H1 (cell line): ENCODE measurements at regions not wholly inside any gene's neighbourhood (a gene's known extent, or its start where the extent isn't known, plus 50 kb on each side); places are given as distances from the start of the nearest gene placed in this dataset.

Experiments
- CTCF ChIA-PET: fragments of 300-600 bp; sonication (Branson Sonifier 250); formaldehyde crosslinking; loops from one replicate; lab custom pipeline; 2021; ENCODE audit not compliant: partially characterized antibody; lab: Charles Lee
- POLR2A ChIA-PET: fragments of 300-600 bp; sonication (Branson Sonifier 250); formaldehyde crosslinking; loops from one replicate; lab custom pipeline; 2021; ENCODE audit warnings: inconsistent platforms; ENCODE audit not compliant: partially characterized antibody; lab: Charles Lee
- DNase-seq, 2 experiments: peaks; one replicate each; pipeline versions ENCODE4 v3.0.0 to v3.0.0-alpha.2; 2010 to 2022; ENCODE audit warnings: low spot score in 2 of 2, low read depth in 1 of 2, mixed read lengths in 1 of 2
- FAIRE-seq: peaks from 2 replicates; lab custom pipeline; 2011; peaks lifted over from hg19 to GRCh38; lab: Jason Lieb, UNC
- H2AFZ ChIP-seq: 2 replicates; pipeline ENCODE4 v1.8.1; 2012; ENCODE audit warnings: low read length, inconsistent platforms
- H2AK5ac ChIP-seq: 2 replicates; pipeline ENCODE4 v1.6.1; 2013; ENCODE audit warnings: low read depth, low read length
- H2BK120ac ChIP-seq: replicated peaks from 2 replicates; pipeline ENCODE3; 2013; ENCODE audit warnings: low read depth, low read length, inconsistent platforms
- H2BK12ac ChIP-seq: 2 replicates; pipeline ENCODE4 v1.6.1; 2013; ENCODE audit warnings: low read depth, low read length
- H2BK15ac ChIP-seq: 2 replicates; pipeline ENCODE4 v1.6.1; 2013; ENCODE audit warnings: low read length
- H2BK20ac ChIP-seq: 2 replicates; pipeline ENCODE4 v1.6.1; 2013; ENCODE audit warnings: low read length
- H2BK5ac ChIP-seq: 2 replicates; pipeline ENCODE4 v1.6.1; 2013; ENCODE audit warnings: low read depth, low read length
- H3K14ac ChIP-seq: 2 replicates; pipeline ENCODE4 v1.6.1; 2013; ENCODE audit warnings: inconsistent platforms; ENCODE audit not compliant: insufficient read length
- H3K18ac ChIP-seq: 2 replicates; pipeline ENCODE4 v1.6.1; 2013; ENCODE audit warnings: low read length; ENCODE audit errors: extremely low read depth
- H3K23ac ChIP-seq: 2 replicates; pipeline ENCODE4 v1.6.1; 2013; ENCODE audit warnings: inconsistent platforms; ENCODE audit not compliant: insufficient read length
- H3K23me2 ChIP-seq: 2 replicates; pipeline ENCODE4 v1.6.1; 2013; ENCODE audit warnings: low read depth, low read length
- H3K27ac ChIP-seq: 2 replicates; pipeline ENCODE4 v1.6.1; 2011; ENCODE audit warnings: low read depth, low read length, inconsistent platforms
- H3K27me3 ChIP-seq, 4 experiments: replicated peaks in 1 of 4; 1 replicate in 1 of 4; 2 replicates in 3 of 4; pipeline versions ENCODE4 v1.6.1 to v1.8.1; 2011 to 2013; ENCODE audit warnings: low read length in 3 of 4, mild to moderate bottlenecking in 3 of 4, inconsistent platforms in 2 of 4, mixed read lengths in 2 of 4, moderate library complexity in 1 of 4; ENCODE audit not compliant: control insufficient read depth in 3 of 4, insufficient read depth in 3 of 4; ENCODE audit errors: extremely low read depth in 1 of 4
- H3K36me3 ChIP-seq, 4 experiments: 2 replicates each; pipeline versions ENCODE4 v1.6.1 to v1.8.1; 2011 to 2013; ENCODE audit warnings: mild to moderate bottlenecking in 4 of 4, low read length in 3 of 4, moderate library complexity in 2 of 4, control low read depth in 1 of 4, inconsistent platforms in 1 of 4; ENCODE audit not compliant: insufficient read depth in 4 of 4, control insufficient read depth in 2 of 4
- H3K4ac ChIP-seq: replicated peaks from 2 replicates; pipeline ENCODE3; 2013; ENCODE audit warnings: low read length, low read depth, mixed read lengths, inconsistent platforms; ENCODE audit not compliant: insufficient read length
- H3K4me1 ChIP-seq, 4 experiments: replicated peaks in 1 of 4; 1 replicate in 1 of 4; 2 replicates in 3 of 4; pipeline versions ENCODE4 v1.6.1 to v1.8.1; 2011 to 2013; ENCODE audit warnings: low read length in 3 of 4, inconsistent platforms in 2 of 4, mixed read lengths in 1 of 4; ENCODE audit not compliant: insufficient read depth in 4 of 4, control insufficient read depth in 3 of 4
- H3K4me2 ChIP-seq, 2 experiments: 2 replicates each; pipeline versions ENCODE4 v1.6.1 to v1.8.1; 2011 to 2013; ENCODE audit warnings: low read depth in 2 of 2, low read length in 2 of 2, control low read depth in 1 of 2, inconsistent platforms in 1 of 2, mild to moderate bottlenecking in 1 of 2; ENCODE audit not compliant: insufficient read depth in 1 of 2
- H3K4me3 ChIP-seq, 4 experiments: fragments of 200-600, 300-600 bp in 1 of 4; sonication (generic), shearing (Covaris generic), sonication (Bioruptor Twin) in 1 of 4; 2 replicates each; pipeline versions ENCODE4 v1.5.1 to v1.8.1; 2011 to 2016; ENCODE audit warnings: low read length in 4 of 4, low read depth in 3 of 4, control low read depth in 2 of 4, inconsistent platforms in 2 of 4, mild to moderate bottlenecking in 2 of 4, mixed read lengths in 1 of 4, moderate library complexity in 1 of 4; ENCODE audit not compliant: insufficient read depth in 2 of 4; ENCODE audit errors: extremely low read depth in 1 of 4
- H3K56ac ChIP-seq: replicated peaks from 2 replicates; pipeline ENCODE3; 2013; ENCODE audit warnings: low read depth, mild to moderate bottlenecking, mixed read lengths, low read length, inconsistent platforms; ENCODE audit not compliant: insufficient read length
- H3K79me1 ChIP-seq: 2 replicates; pipeline ENCODE4 v1.6.1; 2013; ENCODE audit warnings: low read depth, low read length, control low read depth
- H3K79me2 ChIP-seq, 2 experiments: 2 replicates each; pipeline versions ENCODE4 v1.6.1 to v1.8.1; 2012 to 2013; ENCODE audit warnings: low read length in 2 of 2, mild to moderate bottlenecking in 2 of 2, inconsistent platforms in 1 of 2; ENCODE audit not compliant: insufficient read depth in 2 of 2, control insufficient read depth in 1 of 2
- H3K9ac ChIP-seq, 4 experiments: replicated peaks in 1 of 4; 1 replicate in 1 of 4; 2 replicates in 3 of 4; pipeline versions ENCODE4 v1.6.1 to v1.8.1; 2011 to 2013; ENCODE audit warnings: low read depth in 3 of 4, low read length in 3 of 4, control low read depth in 2 of 4, mild to moderate bottlenecking in 2 of 4, moderate library complexity in 2 of 4, inconsistent platforms in 1 of 4; ENCODE audit errors: extremely low read depth in 1 of 4
- H3K9me3 ChIP-seq, 2 experiments: 2 replicates each; pipeline versions ENCODE4 v1.6.1 to v1.8.1; 2012 to 2013; ENCODE audit warnings: mild to moderate bottlenecking in 2 of 2, moderate library complexity in 2 of 2, control low read depth in 1 of 2, inconsistent platforms in 1 of 2, low read depth in 1 of 2, low read length in 1 of 2, mixed read lengths in 1 of 2; ENCODE audit not compliant: insufficient read depth in 2 of 2
- H4K20me1 ChIP-seq, 2 experiments: replicated peaks in 1 of 2; 2 replicates each; pipeline versions ENCODE3 to v1.8.1; 2011 to 2013; ENCODE audit warnings: inconsistent platforms in 2 of 2, low read length in 2 of 2, mild to moderate bottlenecking in 1 of 2; ENCODE audit not compliant: insufficient read depth in 2 of 2, control insufficient read depth in 1 of 2
- H4K5ac ChIP-seq: 2 replicates; pipeline ENCODE4 v1.6.1; 2013; ENCODE audit warnings: low read length, low read depth, mixed read lengths, inconsistent platforms; ENCODE audit not compliant: insufficient read length
- H4K8ac ChIP-seq: 2 replicates; pipeline ENCODE4 v1.8.0; 2013; ENCODE audit warnings: mild to moderate bottlenecking, moderate library complexity, low read length, inconsistent platforms; ENCODE audit not compliant: insufficient read depth; ENCODE audit errors: extremely low read depth
- H4K91ac ChIP-seq: replicated peaks from 2 replicates; pipeline ENCODE3; 2013; ENCODE audit warnings: low read length, mixed read lengths, inconsistent platforms; ENCODE audit not compliant: insufficient read length
- ASH2L ChIP-seq: fragments of 200-600, 300-600 bp; sonication (generic); IDR thresholded peaks from one replicate; pipeline ENCODE4 v1.7.1; 2017; ENCODE audit warnings: low read length
- BACH1 ChIP-seq: IDR thresholded peaks from 2 replicates; pipeline ENCODE4 v1.6.1; 2012; ENCODE audit warnings: low read length, improper control_type of control experiment
- EZH2 ChIP-seq: fragments of 200-600 bp; sonication (generic); IDR thresholded peaks from 2 replicates; pipeline ENCODE4 v1.7.1; 2012; ENCODE audit warnings: low read depth, mild to moderate bottlenecking, moderate library complexity, low read length, inconsistent platforms; ENCODE audit not compliant: severe bottlenecking
- GTF2F1 ChIP-seq: IDR thresholded peaks from 2 replicates; pipeline ENCODE4 v1.6.1; 2012; ENCODE audit warnings: low read depth, low read length, improper control_type of control experiment, borderline replicate concordance
- NRF1 ChIP-seq: IDR thresholded peaks from 2 replicates; pipeline ENCODE4 v1.6.1; 2011; ENCODE audit warnings: mild to moderate bottlenecking, low read depth, low read length, improper control_type of control experiment
- POLR2AphosphoS5 ChIP-seq: IDR thresholded peaks from 2 replicates; pipeline ENCODE4 v1.6.1; 2011; ENCODE audit warnings: low read depth, low read length
- RNF2 ChIP-seq: fragments of 200-900, 300-1000 bp; sonication (generic); IDR thresholded peaks from 2 replicates; pipeline ENCODE4 v1.7.1; 2016; ENCODE audit warnings: borderline replicate concordance, low read depth, mild to moderate bottlenecking, antibody characterized with exemption, low read length; ENCODE audit not compliant: poor library complexity, severe bottlenecking; ENCODE audit errors: missing control alignments
- RXRA ChIP-seq: IDR thresholded peaks from 2 replicates; pipeline ENCODE4 v1.6.1; 2011; ENCODE audit warnings: low read depth, mild to moderate bottlenecking, low read length, moderate library complexity; ENCODE audit not compliant: insufficient read depth
- SIX5 ChIP-seq: IDR thresholded peaks from 2 replicates; pipeline ENCODE4 v1.6.1; 2011; ENCODE audit warnings: mild to moderate bottlenecking, low read depth, low read length
- SP4 ChIP-seq: IDR thresholded peaks from 2 replicates; pipeline ENCODE4 v1.6.1; 2012; ENCODE audit warnings: low read length, inconsistent platforms
- TAF1 ChIP-seq: IDR thresholded peaks from 2 replicates; pipeline ENCODE4 v1.6.1; 2011; ENCODE audit warnings: mild to moderate bottlenecking, low read depth, low read length
- WGBS, 2 experiments: shearing (Covaris generic) in 1 of 2; methylation state at CpG; one replicate each; pipeline versions ENCODE4 v1.1.6 to v1.1.7; 2013 to 2015; ENCODE audit warnings: low lambda C conversion rate in 2 of 2, mixed read lengths in 2 of 2, inconsistent platforms in 1 of 2, low coverage in 1 of 2, missing lambda C conversion rate in 1 of 2; ENCODE audit not compliant: insufficient replicate concordance in 2 of 2, insufficient coverage in 1 of 2, insufficient read length in 1 of 2; ENCODE audit errors: extremely low coverage in 1 of 2, missing lambda C conversion rate in 1 of 2; 5-methylcytosine and 5-hydroxymethylcytosine counted together

- Histone ChIP-seq H3K4ac (no peak overlapping the region), H2AK5ac (no peak overlapping the region), H3K9me3 (no peaks in the 10 kb centered on the region), H3K9ac (no peak overlapping the region), H4K8ac (no peak overlapping the region), H3K23me2 (no peaks in the 10 kb centered on the region), H3K23ac (no peak overlapping the region), H4K20me1 (no peaks in the 10 kb centered on the region), H2BK20ac (no peak overlapping the region), H3K27me3 (no peaks in the 10 kb centered on the region), H4K5ac (no peak overlapping the region), H2AFZ (no peak overlapping the region), H3K56ac (no peak overlapping the region), H3K14ac (no peak overlapping the region), H3K18ac (no peak overlapping the region), H2BK15ac (no peak overlapping the region), H4K91ac (no peak overlapping the region), H2BK5ac (no peak overlapping the region), H2BK12ac (no peak overlapping the region), H3K4me2 (no peak overlapping the region), H3K4me1 (no peaks in the 10 kb centered on the region), H3K4me3 (no peak overlapping the region), H3K79me1 (no peaks in the 10 kb centered on the region), H3K79me2 (no peaks in the 10 kb centered on the region), H2BK120ac (no peak overlapping the region), H3K27ac (no peak overlapping the region), H3K36me3 (no peaks in the 10 kb centered on the region)
- ChIA-PET POLR2A (no interaction called here), CTCF (no interaction called here)
- no peak for FAIRE-seq
- WGBS, 2 experiments, result 86% methylated on average over 2 of the region's 2 CpGs; no CpG with 5 or more reads in 1 of the 2 experiments
- TF ChIP-seq BACH1 (no peak), TAF1 (no peak), EZH2 (no peak), ASH2L (no peak), RNF2 (no peak), NRF1 (no peak), SP4 (no peak), RXRA (no peak), SIX5 (no peak), GTF2F1 (no peak), POLR2AphosphoS5 (no peak)
- no peak for DNase-seq
These were observed 99.5 kb upstream of the MMADHC start for GRCh38 chr2:149687052-149687427.
